GM12865 (cell line): ENCODE measurements at regions not wholly inside any gene's neighbourhood (a gene's known extent, or its start where the extent isn't known, plus 50 kb on each side); places are given as distances from the start of the nearest gene placed in this dataset.

Experiments
- DNase-seq: peaks from one replicate; pipeline ENCODE4 v3.0.0; 2010; ENCODE audit warnings: low read depth
- H3K4me3 ChIP-seq: 2 replicates; pipeline ENCODE4 v1.5.1; 2011; ENCODE audit warnings: mild to moderate bottlenecking, low read depth, low read length, control low read depth
- CTCF ChIP-seq: IDR thresholded peaks from 2 replicates; pipeline ENCODE4 v1.5.1; 2011; ENCODE audit warnings: low read length, control low read depth, low read depth, inconsistent platforms; ENCODE audit not compliant: insufficient read depth; ENCODE audit errors: missing control alignments

- no peak for TF ChIP-seq CTCF
- no peak overlapping the region for H3K4me3 ChIP-seq
- DNase-seq = no peak
Observed at GRCh38 chr12:84562331-84562730, 350.3 kb downstream of the SLC6A15 start.

GRCh38 chr12:84561351-84561750 lies 351.2 kb downstream of the SLC6A15 start:
- no peak for DNase-seq
- no peak overlapping the region for H3K4me3 ChIP-seq
- no peak for TF ChIP-seq CTCF

GRCh38 chr12:84554199-84554723 lies 358.3 kb downstream of the SLC6A15 start:
- no peak overlapping the region for H3K4me3 ChIP-seq
- no peak for TF ChIP-seq CTCF
- no peak for DNase-seq

- no peak overlapping the region for H3K4me3 ChIP-seq
- DNase-seq = no peak
- TF ChIP-seq CTCF = no peak
Observed at GRCh38 chr12:84553331-84554117, 359.1 kb downstream of the SLC6A15 start.

GRCh38 chr12:84551373-84551772 lies 361.2 kb downstream of the SLC6A15 start:
- H3K4me3 ChIP-seq = no peak overlapping the region
- DNase-seq = no peak

GRCh38 chr12:84550518-84550917 lies 362.1 kb downstream of the SLC6A15 start:
- H3K4me3 ChIP-seq = no peak overlapping the region
- no peak for TF ChIP-seq CTCF
- no peak for DNase-seq

More at GRCh38 chr12:84551373-84551772, 361.2 kb downstream of the SLC6A15 start:
- no peak for TF ChIP-seq CTCF
